MM.1S (cell line): ENCODE measurements at regions not wholly inside any gene's neighbourhood (a gene's known extent, or its start where the extent isn't known, plus 50 kb on each side); places are given as distances from the start of the nearest gene placed in this dataset.
"Not testable (repeated sequence)": the region's sequence is repeated elsewhere in the genome, so short reads cannot be mapped to it uniquely, and the experiment has no call there.

ENCODE experiments used
- DNase-seq: peaks from one replicate; pipeline ENCODE4 v3.0.0-alpha.2; 2015
- H2AFZ ChIP-seq: fragments of 300-600 bp; sonication (generic); 2 replicates; pipeline ENCODE4 v1.6.0; 2016; ENCODE audit warnings: antibody characterized with exemption, low read length
- H3F3A ChIP-seq: fragments of 300-600 bp; sonication (generic); 2 replicates; pipeline ENCODE4 v1.6.1; 2016; ENCODE audit warnings: mild to moderate bottlenecking, antibody characterized with exemption, low read length, moderate library complexity, mixed read lengths; ENCODE audit not compliant: insufficient read depth
- H3K27ac ChIP-seq: fragments of 300-600 bp; sonication (generic); 2 replicates; pipeline ENCODE4 v1.5.1; 2016; ENCODE audit warnings: mild to moderate bottlenecking, low read length
- H3K27me3 ChIP-seq: fragments of 300-600 bp; sonication (generic); replicated peaks from 2 replicates; pipeline ENCODE4 v1.6.0; 2016; ENCODE audit warnings: low read length; ENCODE audit not compliant: insufficient read depth
- H3K36me3 ChIP-seq: fragments of 300-600 bp; sonication (generic); replicated peaks from 2 replicates; pipeline ENCODE4 v1.6.1; 2016; ENCODE audit warnings: mild to moderate bottlenecking, low read length, mixed read lengths; ENCODE audit not compliant: insufficient read depth
- H3K4me1 ChIP-seq: fragments of 300-600 bp; sonication (generic); 2 replicates; pipeline ENCODE4 v1.6.1; 2016; ENCODE audit warnings: low read length, mixed read lengths
- H3K4me2 ChIP-seq: fragments of 300-600 bp; sonication (generic); 2 replicates; pipeline ENCODE4 v1.6.0; 2016; ENCODE audit warnings: low read depth, low read length
- H3K4me3 ChIP-seq: fragments of 300-600 bp; sonication (generic); 2 replicates; pipeline ENCODE4 v1.5.1; 2016; ENCODE audit warnings: low read length, mixed read lengths
- H3K79me2 ChIP-seq: fragments of 300-600 bp; sonication (generic); 2 replicates; pipeline ENCODE4 v1.6.1; 2016; ENCODE audit warnings: mixed run types, low read length, mixed read lengths
- H3K9ac ChIP-seq: fragments of 300-600 bp; sonication (generic); 2 replicates; pipeline ENCODE4 v1.6.1; 2016; ENCODE audit warnings: low read length, mixed read lengths
- H3K9me2 ChIP-seq: fragments of 300-600 bp; sonication (generic); replicated peaks from 2 replicates; pipeline ENCODE4 v1.6.1; 2016; ENCODE audit warnings: mild to moderate bottlenecking, low read length, mixed read lengths; ENCODE audit not compliant: insufficient read depth
- H3K9me3 ChIP-seq: fragments of 300-600 bp; sonication (generic); replicated peaks from 2 replicates; pipeline ENCODE4 v1.6.1; 2016; ENCODE audit warnings: mild to moderate bottlenecking, low read length, mixed read lengths; ENCODE audit not compliant: insufficient read depth
- H4K20me1 ChIP-seq: fragments of 300-600 bp; sonication (generic); 2 replicates; pipeline ENCODE4 v1.6.1; 2016; ENCODE audit warnings: mild to moderate bottlenecking, low read length, moderate library complexity, mixed read lengths; ENCODE audit not compliant: insufficient read depth
- CTCF ChIP-seq: fragments of 300-600 bp; sonication (generic); IDR thresholded peaks from 2 replicates; pipeline ENCODE4 v1.5.1; 2016; ENCODE audit warnings: antibody characterized with exemption, low read length, mixed read lengths
- EZH2 ChIP-seq: fragments of 300-600 bp; sonication (generic); optimal IDR thresholded peaks from 2 replicates; pipeline ENCODE3; 2017; ENCODE audit warnings: low read depth, mild to moderate bottlenecking, antibody characterized with exemption, low read length, mixed read lengths
- EZH2phosphoT487 ChIP-seq: fragments of 300-600 bp; sonication (generic); IDR thresholded peaks from 2 replicates; pipeline ENCODE4 v1.6.1; 2018; ENCODE audit warnings: antibody characterized with exemption, low read length

- Histone ChIP-seq H4K20me1 (no peaks in the 10 kb centered on the region), H3K79me2 (no peaks in the 10 kb centered on the region), H2AFZ (no peak overlapping the region), H3K27ac (no peak overlapping the region), H3K36me3 (no peaks in the 10 kb centered on the region), H3K9me3 (no peaks in the 10 kb centered on the region), H3K4me1 (0 out of 2 replicates have a peak, but pooled peaks cover 7% of the 10 kb centered on the region), H3K27me3 (no peaks in the 10 kb centered on the region), H3K9ac (no peak overlapping the region), H3K9me2 (no peaks in the 10 kb centered on the region), H3F3A (no peaks in the 10 kb centered on the region), H3K4me3 (no peak overlapping the region), H3K4me2 (no peak overlapping the region)
- DNase-seq, result no peak
- TF ChIP-seq CTCF, result no peak
- TF ChIP-seq EZH2, result no peak
- no peak for TF ChIP-seq EZH2phosphoT487
These were observed 340.1 kb upstream of the CTSO start for GRCh38 chr4:156293657-156294297.

GRCh38 chr4:156291317-156291716 is 337.7 kb upstream of the CTSO start:
- Histone ChIP-seq H3K27me3 (no peaks in the 10 kb centered on the region), H4K20me1 (no peaks in the 10 kb centered on the region), H2AFZ (no peak overlapping the region), H3K4me2 (no peak overlapping the region), H3K9me3 (no peaks in the 10 kb centered on the region), H3K36me3 (no peaks in the 10 kb centered on the region), H3K27ac (no peak overlapping the region), H3K79me2 (no peaks in the 10 kb centered on the region), H3F3A (no peaks in the 10 kb centered on the region), H3K9ac (no peak overlapping the region), H3K4me1 (0 out of 2 replicates have a peak, but pooled peaks cover 7% of the 10 kb centered on the region), H3K4me3 (no peak overlapping the region), H3K9me2 (no peaks in the 10 kb centered on the region)
- DNase-seq, result no peak
- no peak for TF ChIP-seq EZH2phosphoT487
- no peak for TF ChIP-seq CTCF
- no peak for TF ChIP-seq EZH2

- no peaks in the 10 kb centered on the region for H3K9me3 ChIP-seq
- H4K20me1 ChIP-seq, result no peaks in the 10 kb centered on the region
- no peaks in the 10 kb centered on the region for H3F3A ChIP-seq
- H3K79me2 ChIP-seq, result no peaks in the 10 kb centered on the region
- H3K27ac ChIP-seq, result no peak overlapping the region
- TF ChIP-seq EZH2phosphoT487 (no peak), EZH2 (no peak), CTCF (no peak)
- H3K9me2 ChIP-seq, result no peaks in the 10 kb centered on the region
- H2AFZ ChIP-seq, result no peak overlapping the region
- H3K4me2 ChIP-seq, result no peak overlapping the region
- H3K36me3 ChIP-seq, result no peaks in the 10 kb centered on the region
- H3K9ac ChIP-seq, result no peak overlapping the region
- no peak overlapping the region for H3K4me3 ChIP-seq
- no peaks in the 10 kb centered on the region for H3K27me3 ChIP-seq
- no peak for DNase-seq
- H3K4me1 ChIP-seq, result 0 out of 2 replicates have a peak, but pooled peaks cover 7% of the 10 kb centered on the region
These were observed 337.1 kb upstream of the CTSO start for GRCh38 chr4:156290811-156291210.

- not testable (repeated sequence) for DNase-seq
These were observed 336.4 kb upstream of the CTSO start for GRCh38 chr4:156290026-156290425.

More at GRCh38 chr4:156290026-156290425, 336.4 kb upstream of the CTSO start:
- not testable (repeated sequence) for H3K4me2 ChIP-seq, H3K27me3 ChIP-seq, H3K27ac ChIP-seq, H4K20me1 ChIP-seq, H3K4me1 ChIP-seq, H3K9me3 ChIP-seq, H3K4me3 ChIP-seq, H3K36me3 ChIP-seq, H2AFZ ChIP-seq, H3K79me2 ChIP-seq, H3K9ac ChIP-seq, H3K9me2 ChIP-seq, H3F3A ChIP-seq
